ENCODE measurements at regions not wholly inside any gene's neighbourhood (a gene's known extent, or its start where the extent isn't known, plus 50 kb on each side); places are given as distances from the start of the nearest gene placed in this dataset.
A peak's percentile ranks its signal among the peaks of the same experiment; 100 is the strongest.

GRCh38 chr2:26530696-26531095, 52.8 kb upstream of the OTOF start:
- ATAC-seq (no peak), DNase-seq (no peak)
- intact Hi-C loops (cut with DNase I, micrococcal nuclease): no loop called here

- intact Hi-C loops (cut with DNase I, micrococcal nuclease): no loop called here
- ATAC-seq (no peak), DNase-seq (no peak)
These were observed 52.3 kb upstream of the OTOF start for GRCh38 chr2:26530240-26530540.

DNA sequence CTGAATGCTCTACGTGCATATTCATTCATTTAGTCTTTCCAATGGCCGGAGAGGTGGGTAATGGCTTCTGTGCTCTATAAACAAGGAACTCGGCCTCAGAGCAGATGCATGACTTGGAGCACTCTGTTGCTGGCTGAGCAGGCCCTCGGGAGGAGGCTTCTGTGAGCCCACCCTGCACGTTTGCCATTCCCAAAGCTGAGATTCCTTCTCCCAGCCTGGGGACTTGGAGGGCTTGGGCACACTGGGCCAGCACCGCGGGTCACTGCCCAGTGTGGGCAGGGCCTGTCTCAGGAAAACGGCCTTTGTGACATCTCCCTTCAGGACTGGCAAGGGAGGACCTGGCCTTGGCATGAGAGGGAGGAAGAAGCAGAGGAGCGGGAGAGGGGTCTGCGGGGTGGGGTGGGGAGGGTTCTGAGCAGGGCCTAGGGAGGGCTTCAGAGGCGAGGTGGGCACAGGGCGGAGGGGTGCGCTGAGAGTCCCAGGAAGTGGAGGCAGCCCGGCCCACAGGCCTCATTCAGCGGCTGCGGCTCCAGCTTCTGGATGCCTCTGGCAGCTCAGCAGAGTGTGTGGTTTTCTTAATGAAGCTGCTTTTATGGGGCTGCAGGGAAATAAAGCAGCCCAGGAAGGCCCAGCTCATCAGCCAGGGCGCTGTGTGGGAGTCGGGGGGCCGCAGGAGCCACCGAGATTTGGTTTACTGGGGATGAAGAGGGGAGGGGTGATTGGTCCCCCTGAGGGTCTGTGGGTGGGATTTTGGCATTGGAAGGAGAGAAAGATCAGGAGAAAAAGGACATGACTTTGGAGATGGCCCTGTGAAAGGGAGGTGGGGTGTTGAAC, 51.7 kb upstream of the OTOF start:
- intact Hi-C loops (cut with DNase I, micrococcal nuclease): no loop called here
- ATAC-seq: no peak
- peak in 1 of 2 donors; percentile 3 for DNase-seq

- intact Hi-C loops (cut with DNase I, micrococcal nuclease): no loop called here
- no peak for DNase-seq
- ATAC-seq: no peak
These were observed 50.9 kb upstream of the OTOF start for GRCh38 chr2:26528836-26529235.

DNA sequence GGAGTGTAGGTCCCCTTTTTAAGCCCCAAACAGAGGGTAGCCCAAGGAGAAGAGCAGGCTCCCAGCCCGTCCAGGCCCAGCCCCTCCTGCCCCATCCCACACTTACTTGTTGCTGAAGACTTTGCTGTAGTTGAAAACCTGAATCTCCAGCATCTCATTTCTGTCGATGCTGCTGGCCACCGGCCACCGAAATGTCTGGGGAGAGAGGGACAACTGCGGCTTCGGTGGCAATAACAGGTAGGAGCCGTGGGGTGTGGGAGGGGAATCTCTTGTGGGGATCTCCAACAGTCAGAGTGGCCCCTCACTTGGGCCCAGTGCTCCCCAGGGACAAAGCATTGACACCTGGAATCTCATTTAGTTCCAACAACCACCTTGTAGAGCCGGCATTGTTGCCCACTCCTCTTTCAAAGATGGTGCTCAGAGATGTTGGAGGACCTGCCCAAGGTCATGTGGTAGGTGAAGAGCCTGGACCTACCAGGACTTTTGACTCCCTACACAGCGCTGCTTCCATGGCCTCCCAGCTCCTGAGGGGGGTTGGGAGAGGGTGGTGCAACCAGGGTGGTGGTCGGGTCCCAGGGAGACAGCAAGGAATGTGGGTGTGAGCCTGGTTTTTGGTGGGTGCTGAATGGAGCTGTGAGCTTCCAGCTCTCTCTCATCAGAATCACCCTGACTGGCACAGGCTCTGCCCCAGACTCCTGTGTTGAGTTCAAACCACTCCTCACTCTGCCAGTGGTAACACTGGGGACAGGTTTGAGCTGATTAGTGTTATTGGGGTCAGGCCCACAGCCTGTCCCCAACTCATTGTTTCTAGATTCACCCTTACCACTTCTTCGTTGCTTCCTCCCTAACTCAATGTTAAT, 50.0 kb upstream of the OTOF start:
- no peak for ATAC-seq
- no peak for DNase-seq
- intact Hi-C loops (cut with DNase I, micrococcal nuclease): no loop called here
